Epithelial cell of esophagus (primary cell): ENCODE measurements at regions not wholly inside any gene's neighbourhood (a gene's known extent, or its start where the extent isn't known, plus 50 kb on each side); places are given as distances from the start of the nearest gene placed in this dataset.
"Not testable (repeated sequence)": the region's sequence is repeated elsewhere in the genome, so short reads cannot be mapped to it uniquely, and the experiment has no call there.

Source experiments
- DNase-seq: peaks from one replicate; pipeline ENCODE4 v3.0.0; 2010; ENCODE audit warnings: low read depth
- H3K4me3 ChIP-seq: 2 replicates; pipeline ENCODE4 v1.5.1; 2011; ENCODE audit warnings: mild to moderate bottlenecking, low read length, control low read depth

DNA sequence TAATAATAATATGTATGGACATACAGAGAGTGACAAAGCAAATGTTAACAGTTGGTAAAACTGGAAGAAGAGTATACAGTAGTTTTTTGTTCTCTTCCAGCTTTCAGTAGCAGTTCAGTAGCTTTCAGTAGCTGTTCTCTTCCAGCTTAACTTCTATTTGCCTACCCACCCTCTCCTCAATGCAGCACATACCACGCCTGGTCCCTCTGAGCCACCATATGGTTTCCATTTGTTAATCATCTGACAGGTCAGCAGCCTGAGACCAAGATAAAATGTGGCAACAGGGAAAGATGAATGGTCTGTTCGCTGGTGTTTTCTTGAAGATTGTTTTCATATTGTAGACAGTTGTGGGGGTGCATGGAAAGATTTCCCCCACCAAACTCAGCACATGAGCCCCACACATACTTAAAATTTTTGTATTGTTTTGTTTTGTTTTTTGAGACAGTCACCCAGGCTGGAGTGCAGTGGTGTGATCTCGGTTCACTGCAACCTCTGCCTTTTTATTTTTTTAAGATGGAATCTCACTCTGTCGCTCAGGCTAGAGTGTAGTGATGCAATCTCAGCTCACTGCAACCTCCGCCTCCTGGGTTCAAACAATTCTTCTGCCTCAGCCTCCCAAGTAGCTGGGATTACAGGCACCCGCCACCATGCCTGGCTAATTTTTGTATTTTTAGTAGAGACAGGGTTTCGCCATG is 56.8 kb downstream of the ATP6V0E2 start:
- not testable (repeated sequence) for DNase-seq, H3K4me3 ChIP-seq

- DNase-seq, H3K4me3 ChIP-seq: not testable (repeated sequence)
Observed at GRCh38 chr7:149933776-149934175, 60.0 kb downstream of the ATP6V0E2 start.

GRCh38 chr7:149947346-149947745 is 73.6 kb downstream of the ATP6V0E2 start:
- H3K4me3 ChIP-seq, DNase-seq: not testable (repeated sequence)

GRCh38 chr7:149948444-149948843 is 74.7 kb downstream of the ATP6V0E2 start:
- DNase-seq, H3K4me3 ChIP-seq: not testable (repeated sequence)

GRCh38 chr7:149949863-149950577 is 76.3 kb downstream of the ATP6V0E2 start:
- DNase-seq, H3K4me3 ChIP-seq: not testable (repeated sequence)

DNA sequence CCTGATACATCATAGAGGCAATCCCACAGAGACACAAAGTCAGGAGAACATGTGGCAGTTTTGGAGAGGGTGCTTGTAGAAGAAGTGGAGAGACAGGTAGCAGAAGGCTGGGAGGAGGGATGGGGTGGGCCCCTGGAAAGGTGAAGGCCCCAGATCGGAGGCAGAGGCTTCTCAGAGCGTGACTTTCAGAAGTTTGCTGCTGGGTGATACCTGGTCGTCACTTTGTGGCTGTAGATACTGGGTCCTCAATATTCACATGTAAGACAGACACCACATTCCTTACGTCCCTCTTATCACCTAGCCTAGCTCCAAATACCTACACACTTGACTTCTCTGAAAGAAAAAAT is 76.8 kb downstream of the ATP6V0E2 start:
- DNase-seq, H3K4me3 ChIP-seq: not testable (repeated sequence)

GRCh38 chr7:149951579-149951978 is 77.8 kb downstream of the ATP6V0E2 start:
- not testable (repeated sequence) for DNase-seq, H3K4me3 ChIP-seq

GRCh38 chr7:149958880-149959279 is 85.1 kb downstream of the ATP6V0E2 start:
- H3K4me3 ChIP-seq: not testable (repeated sequence)

DNA sequence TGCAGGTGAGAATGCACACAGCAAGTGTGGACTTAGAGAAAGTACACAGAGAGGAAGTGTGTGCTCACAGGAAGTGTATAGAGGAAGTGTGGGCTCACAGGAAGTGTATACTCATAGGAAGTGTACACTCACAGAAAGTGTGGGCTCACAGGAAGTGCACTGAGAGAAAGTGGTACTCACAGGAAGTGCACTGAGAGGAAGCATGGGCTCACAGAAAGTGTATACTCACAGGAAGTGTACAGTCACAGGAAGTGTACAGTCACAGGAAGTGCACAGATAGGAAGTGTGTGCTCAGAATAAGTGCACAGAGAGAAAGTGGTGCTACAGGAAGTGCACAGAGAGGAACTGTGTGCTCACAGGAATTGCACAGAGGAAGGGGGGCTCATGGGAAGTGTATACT is 87.1 kb downstream of the ATP6V0E2 start:
- not testable (repeated sequence) for DNase-seq, H3K4me3 ChIP-seq

More at GRCh38 chr7:149958880-149959279, 85.1 kb downstream of the ATP6V0E2 start:
- not testable (repeated sequence) for DNase-seq

GRCh38 chr7:149961878-149962277 is 88.1 kb downstream of the ATP6V0E2 start:
- not testable (repeated sequence) for DNase-seq, H3K4me3 ChIP-seq

- not testable (repeated sequence) for DNase-seq, H3K4me3 ChIP-seq
Observed at GRCh38 chr7:149962685-149963319, 89.0 kb downstream of the ATP6V0E2 start.

GRCh38 chr7:149963985-149964384 is 90.2 kb downstream of the ATP6V0E2 start:
- H3K4me3 ChIP-seq, DNase-seq: not testable (repeated sequence)

- not testable (repeated sequence) for DNase-seq, H3K4me3 ChIP-seq
Observed at GRCh38 chr7:149966444-149966843, 92.7 kb downstream of the ATP6V0E2 start.

- H3K4me3 ChIP-seq, DNase-seq: not testable (repeated sequence)
Observed at GRCh38 chr7:149972977-149973376, 99.2 kb downstream of the ATP6V0E2 start.

- H3K4me3 ChIP-seq, DNase-seq: not testable (repeated sequence)
Observed at GRCh38 chr7:149973681-149974080, 99.9 kb downstream of the ATP6V0E2 start.

- not testable (repeated sequence) for H3K4me3 ChIP-seq, DNase-seq
Observed at GRCh38 chr7:149975608-149976007, 101.8 kb downstream of the ATP6V0E2 start.

DNA sequence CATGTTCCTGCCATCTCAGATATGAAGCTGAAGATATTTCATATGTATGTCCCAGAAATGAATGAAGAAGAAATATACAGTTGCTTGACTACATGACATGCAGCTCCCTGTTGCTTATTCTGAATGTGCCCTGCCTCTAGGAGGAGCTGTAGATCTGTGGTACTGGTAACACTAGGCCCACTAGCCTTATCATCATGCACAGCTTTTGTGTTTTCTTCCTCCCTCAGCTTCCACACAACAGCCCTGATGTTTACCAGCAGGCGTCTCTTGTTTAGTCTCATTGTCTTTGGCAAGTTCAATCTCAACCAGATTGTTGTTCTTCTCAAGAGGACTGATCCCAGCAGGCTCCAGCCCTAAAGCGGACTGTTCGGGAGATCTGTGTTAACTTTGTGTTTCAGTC is 104.8 kb downstream of the ATP6V0E2 start:
- DNase-seq, H3K4me3 ChIP-seq: not testable (repeated sequence)

GRCh38 chr7:149978944-149979343 is 105.2 kb downstream of the ATP6V0E2 start:
- not testable (repeated sequence) for H3K4me3 ChIP-seq, DNase-seq

- H3K4me3 ChIP-seq, DNase-seq: not testable (repeated sequence)
Observed at GRCh38 chr7:149982537-149983112, 108.9 kb downstream of the ATP6V0E2 start.

- not testable (repeated sequence) for DNase-seq, H3K4me3 ChIP-seq
Observed at GRCh38 chr7:149986866-149987265, 113.1 kb downstream of the ATP6V0E2 start.
